HG02938 (cell line): ENCODE measurements at regions not wholly inside any gene's neighbourhood (a gene's known extent, or its start where the extent isn't known, plus 50 kb on each side); places are given as distances from the start of the nearest gene placed in this dataset.
"Not testable (repeated sequence)": the region's sequence is repeated elsewhere in the genome, so short reads cannot be mapped to it uniquely, and the experiment has no call there.

Experiments
- ATAC-seq: cut with Tn5 transposase; IDR thresholded peaks from one replicate; pipeline ENCODE4 v1.9.1; 2021; ENCODE audit warnings: mild to moderate bottlenecking, moderate library complexity; ENCODE audit not compliant: unreplicated experiment

GRCh38 chr20:53654521-53654920 lies 60.9 kb upstream of the ZNF217 start:
- ATAC-seq: not testable (repeated sequence)

- ATAC-seq: no peak
These were observed 59.3 kb upstream of the ZNF217 start for GRCh38 chr20:53652859-53653517.

- ATAC-seq: peak; percentile 70
These were observed 58.6 kb upstream of the ZNF217 start for GRCh38 chr20:53652090-53652858.

GRCh38 chr20:53649493-53649892 lies 55.9 kb upstream of the ZNF217 start:
- ATAC-seq: not testable (repeated sequence)

GRCh38 chr20:53647286-53647821 lies 53.7 kb upstream of the ZNF217 start:
- no peak for ATAC-seq

GRCh38 chr20:53646550-53646949 lies 52.9 kb upstream of the ZNF217 start:
- no peak for ATAC-seq

GRCh38 chr20:53645582-53645897 lies 51.9 kb upstream of the ZNF217 start:
- ATAC-seq: no peak

- not testable (repeated sequence) for ATAC-seq
These were observed 50.5 kb upstream of the ZNF217 start for GRCh38 chr20:53644108-53644507.
